Upper lobe of left lung (tissue), 4 donors: ENCODE measurements at regions not wholly inside any gene's neighbourhood (a gene's known extent, or its start where the extent isn't known, plus 50 kb on each side); places are given as distances from the start of the nearest gene placed in this dataset.

ENCODE experiments used
- POLR2A ChIP-seq, 4 donors: fragments of 450-650 bp; IDR thresholded peaks; one replicate each; pipeline ENCODE4 v1.5.1; 2016 to 2017; ENCODE audit warnings: antibody characterized with exemption in 4 of 4, mild to moderate bottlenecking in 2 of 4
- TF ChIP-seq, protein P1 (sequence below), 6 experiments: fragments of 450-650 bp in 4 of 6; fragments of 200-600 bp in 2 of 6; sonication (generic) in 2 of 6; IDR thresholded peaks; one replicate each; pipeline ENCODE4 v1.5.1; 2016 to 2019; ENCODE audit warnings: antibody characterized with exemption in 6 of 6

DNA sequence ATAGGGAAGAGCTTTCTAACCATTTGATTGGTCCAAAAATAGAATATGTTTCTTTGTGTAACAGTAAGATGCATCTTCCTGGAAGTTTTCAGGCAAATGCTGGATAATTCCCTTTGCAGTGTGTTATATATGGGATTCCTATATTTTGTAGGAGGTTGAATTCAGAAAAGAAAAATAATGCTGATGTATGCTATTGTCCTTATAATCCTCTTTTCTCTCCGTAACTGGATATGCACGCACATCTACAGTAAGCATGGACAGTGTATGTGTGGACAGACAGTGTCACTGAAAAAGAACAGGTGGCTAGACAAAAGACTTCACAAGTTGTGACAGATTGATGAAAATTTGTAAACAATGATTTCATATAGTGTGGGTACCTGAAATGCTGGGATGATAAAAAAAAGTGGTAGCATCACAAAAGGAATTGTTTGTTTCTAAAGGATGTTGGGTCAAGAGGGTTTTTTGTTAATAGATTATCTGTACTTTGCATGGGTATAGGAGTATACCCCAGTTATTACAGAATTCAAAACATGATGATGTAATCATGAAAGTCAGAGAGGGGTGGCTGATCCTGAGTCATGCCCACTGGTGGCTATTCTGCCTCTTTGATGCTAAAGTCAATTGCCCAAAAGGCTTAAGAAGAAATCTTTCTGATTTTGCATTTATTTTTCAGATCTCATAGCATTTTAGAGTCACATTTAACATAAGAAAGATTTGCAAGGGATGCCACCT, 160.7 kb upstream of the TMTC1 start:
- TF ChIP-seq, protein P1, sequence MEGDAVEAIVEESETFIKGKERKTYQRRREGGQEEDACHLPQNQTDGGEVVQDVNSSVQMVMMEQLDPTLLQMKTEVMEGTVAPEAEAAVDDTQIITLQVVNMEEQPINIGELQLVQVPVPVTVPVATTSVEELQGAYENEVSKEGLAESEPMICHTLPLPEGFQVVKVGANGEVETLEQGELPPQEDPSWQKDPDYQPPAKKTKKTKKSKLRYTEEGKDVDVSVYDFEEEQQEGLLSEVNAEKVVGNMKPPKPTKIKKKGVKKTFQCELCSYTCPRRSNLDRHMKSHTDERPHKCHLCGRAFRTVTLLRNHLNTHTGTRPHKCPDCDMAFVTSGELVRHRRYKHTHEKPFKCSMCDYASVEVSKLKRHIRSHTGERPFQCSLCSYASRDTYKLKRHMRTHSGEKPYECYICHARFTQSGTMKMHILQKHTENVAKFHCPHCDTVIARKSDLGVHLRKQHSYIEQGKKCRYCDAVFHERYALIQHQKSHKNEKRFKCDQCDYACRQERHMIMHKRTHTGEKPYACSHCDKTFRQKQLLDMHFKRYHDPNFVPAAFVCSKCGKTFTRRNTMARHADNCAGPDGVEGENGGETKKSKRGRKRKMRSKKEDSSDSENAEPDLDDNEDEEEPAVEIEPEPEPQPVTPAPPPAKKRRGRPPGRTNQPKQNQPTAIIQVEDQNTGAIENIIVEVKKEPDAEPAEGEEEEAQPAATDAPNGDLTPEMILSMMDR (IDR thresholded peaks at IDR 0.05), result no peak
- TF ChIP-seq POLR2A (IDR thresholded peaks at IDR 0.05), result no peak
